Calu3 (cell line): ENCODE measurements at regions not wholly inside any gene's neighbourhood (a gene's known extent, or its start where the extent isn't known, plus 50 kb on each side); places are given as distances from the start of the nearest gene placed in this dataset.

Experiments used
- BruUV-seq: library from RNA; stranded (reverse); fragments of 400-500 nt; replicated peaks from 2 replicates; lab custom pipeline; 2021; lab: Mats Ljungman, UMichigan
- CTCF ChIA-PET: fragments of 300-600 bp; sonication (Branson Sonifier 250); formaldehyde crosslinking; loops from one replicate; lab custom pipeline; 2022; ENCODE audit warnings: antibody characterized with exemption; lab: Charles Lee
- DNase-seq: peaks from one replicate; pipeline ENCODE4 v3.0.0; 2022
- H3K27ac Mint-ChIP-seq: one replicate; pipeline ENCODE4 v1.8.0; 2022; ENCODE audit warnings: mixed read lengths; ENCODE audit not compliant: unreplicated experiment
- H3K27me3 Mint-ChIP-seq: one replicate; pipeline ENCODE4 v1.8.0; 2022; ENCODE audit warnings: mixed read lengths; ENCODE audit not compliant: unreplicated experiment
- H3K36me3 Mint-ChIP-seq: one replicate; pipeline ENCODE4 v1.8.0; 2022; ENCODE audit warnings: mild to moderate bottlenecking, moderate library complexity, mixed read lengths; ENCODE audit not compliant: insufficient read depth, unreplicated experiment
- H3K4me1 Mint-ChIP-seq: one replicate; pipeline ENCODE4 v1.8.0; 2022; ENCODE audit warnings: mild to moderate bottlenecking, low read depth, mixed read lengths; ENCODE audit not compliant: unreplicated experiment
- H3K4me3 Mint-ChIP-seq: one replicate; pipeline ENCODE4 v1.8.0; 2022; ENCODE audit warnings: mild to moderate bottlenecking, low read depth, moderate library complexity, mixed read lengths; ENCODE audit not compliant: unreplicated experiment
- H3K9me3 Mint-ChIP-seq: one replicate; pipeline ENCODE4 v1.8.0; 2022; ENCODE audit warnings: low read depth, mixed read lengths; ENCODE audit not compliant: unreplicated experiment
- CTCF ChIP-seq: fragments of 200-600 bp; IDR thresholded peaks from one replicate; pipeline ENCODE4 v1.8.0; 2022; ENCODE audit warnings: antibody characterized with exemption; ENCODE audit not compliant: unreplicated experiment
- intact Hi-C: fragments of 100-400 bp; cut with micrococcal nuclease; formaldehyde crosslinking; loops from one replicate; pipeline ENCODE4 v1.10.0; 2022; ENCODE audit not compliant: unreplicated experiment

- peaks cover 7% of the 10 kb centered on the region for H3K27me3 Mint-ChIP-seq
- no TSS peak for BruUV-seq
- DNase-seq = no peak
- H3K4me3 Mint-ChIP-seq = no peak overlapping the region
- no peak overlapping the region for H3K27ac Mint-ChIP-seq
- H3K4me1 Mint-ChIP-seq = no peaks in the 10 kb centered on the region
- H3K36me3 Mint-ChIP-seq = no peaks in the 10 kb centered on the region
- no peak for TF ChIP-seq CTCF
- H3K9me3 Mint-ChIP-seq = no peaks in the 10 kb centered on the region
- CTCF ChIA-PET = no interaction called here
- intact Hi-C loops = no loop called here
These were observed 113.9 kb downstream of the LINC00237 start for GRCh38 chr20:20992277-20992676.

GRCh38 chr20:20989081-20989480 lies 117.1 kb downstream of the LINC00237 start:
- intact Hi-C loops = no loop called here
- Mint-ChIP-seq H3K36me3 (no peaks in the 10 kb centered on the region), H3K27ac (no peak overlapping the region), H3K27me3 (no peaks in the 10 kb centered on the region), H3K9me3 (no peaks in the 10 kb centered on the region), H3K4me1 (no peaks in the 10 kb centered on the region), H3K4me3 (no peak overlapping the region)
- TF ChIP-seq CTCF = no peak
- no peak for DNase-seq
- BruUV-seq = no TSS peak
- CTCF ChIA-PET = no interaction called here

GRCh38 chr20:20979934-20980333 lies 126.2 kb downstream of the LINC00237 start:
- Mint-ChIP-seq H3K36me3 (no peaks in the 10 kb centered on the region), H3K9me3 (peaks cover 2% of the 10 kb centered on the region), H3K4me3 (no peak overlapping the region), H3K27me3 (peaks cover 14% of the 10 kb centered on the region), H3K27ac (no peak overlapping the region), H3K4me1 (no peaks in the 10 kb centered on the region)
- no peak for DNase-seq
- CTCF ChIA-PET = no interaction called here
- intact Hi-C loops = no loop called here
- no peak for TF ChIP-seq CTCF
- no TSS peak for BruUV-seq

GRCh38 chr20:20977786-20978185 lies 128.4 kb downstream of the LINC00237 start:
- H3K36me3 Mint-ChIP-seq = no peaks in the 10 kb centered on the region
- no peak for DNase-seq
- peaks cover 14% of the 10 kb centered on the region for H3K27me3 Mint-ChIP-seq
- H3K9me3 Mint-ChIP-seq = peaks cover 2% of the 10 kb centered on the region
- no peak overlapping the region for H3K4me3 Mint-ChIP-seq
- no peak overlapping the region for H3K27ac Mint-ChIP-seq
- intact Hi-C loops = no loop called here
- TF ChIP-seq CTCF = no peak
- H3K4me1 Mint-ChIP-seq = no peaks in the 10 kb centered on the region
- CTCF ChIA-PET = no interaction called here
- no TSS peak for BruUV-seq
